ENCODE measurements at regions not wholly inside any gene's neighbourhood (a gene's known extent, or its start where the extent isn't known, plus 50 kb on each side); places are given as distances from the start of the nearest gene placed in this dataset.
A peak's percentile ranks its signal among the peaks of the same experiment; 100 is the strongest.

- no peak for DNase-seq (ENCODE audit: extremely low read depth, low read depth)
- TF ChIP-seq CTCF (IDR thresholded peaks at IDR 0.05; ENCODE audit: low read depth, low read length) = no peak
Measured at GRCh38 chr5:92332039-92332438, 948.9 kb upstream of the ARRDC3 start.

GRCh38 chr5:92330365-92330764 lies 947.2 kb upstream of the ARRDC3 start:
- DNase-seq (ENCODE audit: extremely low read depth, low read depth) = no peak
- no peak for TF ChIP-seq CTCF (IDR thresholded peaks at IDR 0.05; ENCODE audit: low read depth, low read length)

- DNase-seq (ENCODE audit: extremely low read depth, low read depth) = no peak
- no peak for TF ChIP-seq CTCF (IDR thresholded peaks at IDR 0.05; ENCODE audit: low read depth, low read length)
Measured at GRCh38 chr5:92329759-92330158, 946.6 kb upstream of the ARRDC3 start.

- no peak for TF ChIP-seq CTCF (IDR thresholded peaks at IDR 0.05; ENCODE audit: low read depth, low read length)
- no peak for DNase-seq (ENCODE audit: extremely low read depth, low read depth)
Measured at GRCh38 chr5:92328584-92329259, 945.6 kb upstream of the ARRDC3 start.

- no peak for DNase-seq (ENCODE audit: extremely low read depth, low read depth)
- no peak for TF ChIP-seq CTCF (IDR thresholded peaks at IDR 0.05; ENCODE audit: low read depth, low read length)
Measured at GRCh38 chr5:92320446-92320845, 937.3 kb upstream of the ARRDC3 start.

- DNase-seq (ENCODE audit: extremely low read depth, low read depth) = no peak
- no peak for TF ChIP-seq CTCF (IDR thresholded peaks at IDR 0.05; ENCODE audit: low read depth, low read length)
Measured at GRCh38 chr5:92313385-92313784, 930.3 kb upstream of the ARRDC3 start.

GRCh38 chr5:92309336-92309991 lies 926.3 kb upstream of the ARRDC3 start:
- peak; percentile 38 for TF ChIP-seq CTCF (IDR thresholded peaks at IDR 0.05; ENCODE audit: low read depth, low read length)
- peak; percentile 14 for DNase-seq (ENCODE audit: extremely low read depth, low read depth)
